NCI-H345 (cell line): ENCODE measurements at regions not wholly inside any gene's neighbourhood (a gene's known extent, or its start where the extent isn't known, plus 50 kb on each side); places are given as distances from the start of the nearest gene placed in this dataset.

ENCODE experiments used
- DNase-seq: peaks from one replicate; lab custom pipeline; 2025; lab: John Stamatoyannopoulos, UW

DNA sequence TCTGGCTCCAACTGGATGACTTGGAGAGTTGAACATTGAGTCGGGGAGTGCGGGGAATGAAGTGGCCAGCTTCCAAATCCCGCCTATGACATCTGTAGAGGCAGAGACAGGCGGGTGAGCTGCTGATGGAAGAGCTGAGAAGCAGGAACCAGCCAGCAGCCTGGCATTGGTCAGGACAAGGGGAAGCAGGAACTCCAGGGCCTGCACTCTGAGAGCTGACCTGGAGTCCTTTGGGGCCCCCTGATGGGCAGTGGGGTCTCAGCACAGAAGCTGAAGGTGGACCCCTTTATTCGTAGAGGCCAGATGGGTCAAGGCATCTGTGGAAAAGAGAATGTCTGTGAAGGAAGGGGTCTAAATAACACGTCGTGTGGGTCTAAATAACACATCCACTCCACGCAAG lies 57.0 kb downstream of the SEC61G start:
- no peak for DNase-seq

DNA sequence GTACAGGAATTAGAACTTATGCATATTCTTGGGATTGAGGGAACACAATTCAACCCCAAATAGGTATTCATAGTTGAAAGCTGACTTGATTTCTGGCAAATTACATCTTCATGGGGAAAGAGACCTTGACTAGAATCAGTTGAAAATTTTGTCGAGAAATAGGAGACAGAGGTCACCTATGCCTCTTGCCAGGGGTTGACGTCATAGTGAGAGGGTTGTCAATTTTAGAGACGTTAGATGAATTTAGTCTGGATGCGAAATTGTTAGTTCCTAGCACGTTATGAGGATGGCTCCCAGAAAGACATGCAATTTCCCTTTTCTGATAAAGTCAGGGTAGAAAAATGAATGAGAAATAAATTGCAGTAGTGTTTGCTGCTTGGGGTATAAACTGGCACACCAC lies 59.3 kb downstream of the SEC61G start:
- no peak for DNase-seq

DNA sequence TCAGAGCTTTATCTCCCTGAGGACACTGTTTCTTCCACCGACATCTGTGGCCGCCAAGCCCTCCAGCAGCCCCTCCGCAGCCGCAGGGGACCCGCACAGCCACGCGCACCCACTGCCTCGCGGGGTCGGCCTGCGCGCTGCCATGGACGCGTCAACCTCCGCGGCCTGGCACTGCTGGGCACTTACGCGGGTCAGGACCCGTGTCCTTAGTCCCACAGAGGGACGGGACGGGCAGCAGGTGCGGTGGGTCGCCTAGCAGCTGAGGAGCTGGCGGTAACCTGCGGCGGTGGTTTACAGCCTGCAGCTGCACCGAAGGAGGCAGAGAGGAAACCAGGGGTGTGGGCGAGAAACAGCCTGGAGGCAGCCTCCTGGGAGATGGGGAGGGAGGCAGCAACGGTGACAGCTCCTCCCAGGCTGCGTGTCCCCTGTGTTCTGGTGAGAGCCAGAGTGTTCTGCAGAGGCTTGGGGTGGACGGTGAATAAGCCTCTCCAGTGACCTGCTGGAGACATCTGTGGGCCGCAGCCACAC lies 61.3 kb downstream of the SEC61G start:
- DNase-seq = no peak

DNA sequence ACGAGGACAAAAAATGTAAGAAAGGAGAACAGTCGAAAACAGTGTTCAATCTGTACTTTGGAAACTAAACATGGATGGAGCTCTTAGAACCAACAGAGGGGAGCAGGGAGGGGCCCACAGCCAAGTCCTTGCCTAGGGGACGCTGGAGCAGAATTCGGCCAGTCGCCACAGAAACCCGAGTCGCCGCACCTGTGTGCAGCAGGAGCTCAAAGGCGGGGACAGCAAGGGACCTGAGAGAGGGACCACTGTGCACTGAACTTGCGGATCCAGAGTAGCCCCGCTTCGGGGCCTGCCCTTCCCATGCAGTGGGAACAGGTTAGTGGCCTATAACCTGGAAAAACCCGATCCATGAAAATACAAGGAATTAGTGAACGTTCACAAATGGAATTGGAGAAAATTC lies 68.1 kb downstream of the SEC61G start:
- DNase-seq = no peak

DNA sequence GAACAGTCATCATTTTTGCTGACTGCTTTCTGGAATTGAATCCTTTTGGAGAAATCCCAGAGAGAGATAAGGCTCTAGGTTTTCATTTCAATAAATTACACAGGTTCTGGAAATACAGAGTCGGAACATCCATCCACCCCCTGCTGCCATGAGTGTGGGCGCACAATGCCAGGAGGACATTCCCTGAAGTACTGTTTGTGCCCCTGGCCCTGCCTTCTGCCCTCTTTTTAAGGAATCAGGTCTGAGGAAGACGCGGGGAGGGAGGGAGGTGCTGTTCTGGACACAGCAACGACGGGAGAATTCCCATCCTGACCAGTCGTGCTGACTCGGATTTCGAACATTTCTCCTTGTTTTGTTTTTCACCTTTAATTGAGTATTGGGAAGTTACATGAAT lies 69.0 kb downstream of the SEC61G start:
- DNase-seq = no peak

DNA sequence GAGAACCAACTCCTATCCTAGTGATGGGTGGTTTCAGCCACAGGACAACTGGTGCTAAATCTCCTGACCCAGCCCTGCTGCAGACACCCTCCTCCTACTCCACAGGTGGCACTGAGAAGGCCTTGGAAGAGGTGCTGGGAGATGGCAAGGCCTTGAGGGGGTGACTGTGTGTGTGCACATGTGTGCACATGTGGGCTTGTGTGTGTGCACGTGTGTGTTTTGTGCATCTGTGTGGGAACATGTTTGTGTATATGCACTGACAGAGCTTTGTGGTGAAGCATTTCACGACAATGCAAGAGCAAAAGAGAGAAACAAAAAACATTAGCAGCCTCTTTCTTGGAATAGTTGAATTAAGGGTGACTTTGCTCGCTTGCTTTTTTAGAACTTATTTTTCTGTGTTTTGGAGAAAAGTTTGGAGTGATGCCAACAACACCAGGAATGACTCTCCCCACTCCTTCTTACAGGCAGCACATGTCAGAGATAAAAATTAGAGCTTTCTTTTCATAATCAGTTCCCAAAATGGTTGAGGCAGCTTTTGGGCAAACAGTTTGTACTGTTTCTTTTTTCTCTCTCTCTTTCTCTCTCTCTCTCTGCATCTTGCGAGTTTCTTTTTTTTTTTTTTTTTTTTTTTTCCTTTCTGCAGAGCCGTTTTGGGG lies 69.5 kb downstream of the SEC61G start:
- DNase-seq = no peak

DNA sequence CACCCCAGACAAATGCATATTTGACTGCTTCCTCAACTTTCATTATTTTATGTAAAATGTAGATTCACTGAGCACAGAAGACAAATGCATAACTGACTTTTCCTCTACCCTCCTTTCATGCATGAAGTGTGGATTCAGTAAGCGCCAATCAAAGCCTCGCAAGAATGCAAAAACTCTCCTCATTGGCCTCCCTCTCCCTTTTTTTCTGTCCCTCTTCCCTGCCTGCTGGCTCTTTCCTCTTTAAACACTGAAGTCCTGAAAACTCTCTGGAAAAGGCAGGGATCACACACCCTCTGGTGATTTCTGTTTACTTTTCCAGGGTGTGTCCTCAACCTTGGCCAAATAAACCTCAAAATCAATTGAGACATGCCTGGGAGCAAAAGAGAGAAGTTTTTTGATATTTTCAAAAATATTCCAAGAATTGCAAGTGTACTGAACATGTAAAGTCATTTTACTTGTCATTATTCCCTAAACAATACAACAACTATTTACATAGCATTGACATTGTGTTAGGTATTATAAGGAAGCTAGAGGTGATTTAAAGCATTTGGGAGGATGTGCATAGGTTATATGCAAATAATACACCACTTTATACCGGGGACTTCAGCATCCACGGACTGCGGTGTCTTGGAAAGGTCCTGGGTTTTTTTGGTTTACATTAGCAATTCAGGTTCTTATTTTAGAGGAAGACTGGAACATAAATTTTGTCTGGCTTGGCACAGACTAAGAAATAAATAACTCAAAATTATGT lies 71.4 kb downstream of the SEC61G start:
- DNase-seq = no peak

DNA sequence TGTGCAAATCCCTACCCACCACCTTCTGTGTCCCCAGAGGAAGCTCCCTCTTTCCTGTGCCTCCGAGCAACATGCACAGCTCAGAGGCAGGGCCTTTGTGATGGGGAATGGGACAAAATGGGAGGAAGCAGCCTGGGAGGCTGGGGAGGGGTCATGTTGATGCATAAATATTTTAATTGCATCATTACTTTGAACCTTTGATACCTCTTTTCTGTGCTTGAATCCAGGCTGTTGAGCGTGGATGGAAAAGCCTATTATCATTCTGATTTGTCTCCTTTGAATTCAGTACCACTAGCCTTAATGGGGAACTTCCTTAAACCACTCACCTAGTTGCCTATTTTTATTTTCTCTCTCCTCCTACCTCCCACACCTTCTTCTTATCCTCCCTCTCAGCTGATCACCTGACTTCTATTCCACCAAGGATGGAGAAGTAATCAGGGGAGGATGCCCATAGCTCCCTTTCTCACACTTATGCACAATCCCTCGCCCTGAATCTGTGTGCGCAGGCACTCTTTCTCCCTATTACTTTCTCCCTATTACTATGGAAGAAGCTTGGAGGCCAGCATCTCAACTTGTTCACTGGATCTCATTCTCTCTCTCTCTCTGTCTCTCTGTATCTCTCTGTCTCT lies 78.5 kb downstream of the SEC61G start:
- DNase-seq = no peak

DNA sequence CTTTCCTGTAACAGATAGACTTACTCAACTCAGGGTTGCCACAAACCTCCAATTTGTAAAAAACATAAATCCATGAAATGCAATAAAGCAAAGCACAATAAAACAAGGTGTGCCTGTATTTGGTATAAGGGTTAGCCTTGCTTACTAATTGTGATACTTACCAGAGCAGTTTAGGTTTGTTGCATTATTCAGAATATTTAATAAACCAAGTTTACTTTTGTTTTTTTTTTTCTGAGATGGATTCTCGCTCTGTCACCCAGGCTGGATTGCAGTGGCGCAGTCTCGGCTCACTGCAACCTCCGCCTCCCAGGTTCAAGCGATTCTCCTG lies 79.6 kb downstream of the SEC61G start:
- no peak for DNase-seq

DNA sequence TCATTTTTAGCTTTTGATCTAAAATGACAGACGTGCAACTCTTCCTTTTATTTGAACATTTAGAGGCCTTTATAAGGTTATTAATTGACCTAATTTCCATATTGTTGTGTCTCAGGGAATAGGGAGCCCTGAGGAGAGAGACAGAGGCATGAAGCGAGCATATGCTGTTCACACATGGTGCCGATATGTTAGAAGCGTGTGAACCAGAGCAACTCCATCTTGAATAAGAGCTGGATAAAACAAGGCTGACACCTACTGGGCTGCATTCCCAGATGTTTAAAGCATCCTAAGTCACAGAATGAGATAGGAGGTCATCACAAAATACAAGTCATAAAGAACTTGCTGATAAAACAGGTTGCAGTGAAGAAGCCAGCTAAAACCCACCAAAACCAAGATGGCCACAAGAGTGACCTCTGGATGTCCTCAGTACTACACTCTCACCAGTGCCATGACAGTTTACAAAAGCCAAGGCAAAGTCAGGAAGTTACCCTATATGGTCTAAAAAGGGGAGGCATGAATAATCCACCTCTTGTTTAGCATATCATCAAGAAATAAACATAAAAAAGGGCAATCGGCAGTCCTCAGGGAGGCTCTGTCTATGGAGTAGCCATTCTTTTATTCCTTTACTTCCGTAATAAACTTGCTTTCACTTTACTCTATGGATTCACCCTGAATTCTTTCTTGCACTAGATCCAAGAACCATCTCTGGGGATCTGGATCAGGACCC lies 80.1 kb downstream of the SEC61G start:
- no peak for DNase-seq

DNA sequence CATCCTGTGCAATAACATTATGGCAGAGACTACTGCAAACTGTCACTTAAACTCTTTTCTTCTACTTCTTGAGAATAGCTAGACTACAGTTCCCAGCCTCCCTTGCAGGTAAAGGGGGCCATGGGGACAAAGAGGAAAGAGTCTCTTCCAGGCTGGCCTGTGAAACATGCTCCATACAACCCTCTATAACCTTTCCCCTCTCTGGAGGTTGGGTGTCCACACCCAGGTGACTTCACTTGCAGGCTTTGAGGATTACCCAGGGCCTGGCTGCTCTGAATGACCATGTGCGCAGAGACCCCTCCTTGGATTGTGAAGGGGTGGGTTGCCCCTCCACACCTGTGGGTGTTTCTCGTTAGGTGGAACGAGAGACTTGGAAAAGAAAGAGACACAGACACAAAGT lies 84.1 kb downstream of the SEC61G start:
- no peak for DNase-seq

DNA sequence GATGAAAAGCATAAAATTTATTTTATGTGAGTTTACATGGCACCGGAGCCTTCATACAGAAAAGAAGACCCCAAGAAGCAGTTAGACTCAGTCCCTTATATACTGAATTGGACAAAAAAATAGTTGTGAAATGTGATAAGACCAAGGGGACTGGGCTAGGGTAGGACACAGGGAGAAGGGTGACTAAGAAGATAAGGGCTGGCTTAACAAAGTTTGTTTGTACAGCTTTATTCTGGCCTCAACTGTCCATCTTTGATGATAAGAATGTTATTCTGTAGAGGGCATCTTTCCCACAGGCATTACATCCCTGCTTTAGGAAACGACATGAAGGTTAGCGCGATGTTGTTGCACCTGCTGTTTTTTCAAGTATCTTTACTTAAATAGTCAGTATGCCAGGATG lies 86.5 kb downstream of the SEC61G start:
- DNase-seq = no peak

DNA sequence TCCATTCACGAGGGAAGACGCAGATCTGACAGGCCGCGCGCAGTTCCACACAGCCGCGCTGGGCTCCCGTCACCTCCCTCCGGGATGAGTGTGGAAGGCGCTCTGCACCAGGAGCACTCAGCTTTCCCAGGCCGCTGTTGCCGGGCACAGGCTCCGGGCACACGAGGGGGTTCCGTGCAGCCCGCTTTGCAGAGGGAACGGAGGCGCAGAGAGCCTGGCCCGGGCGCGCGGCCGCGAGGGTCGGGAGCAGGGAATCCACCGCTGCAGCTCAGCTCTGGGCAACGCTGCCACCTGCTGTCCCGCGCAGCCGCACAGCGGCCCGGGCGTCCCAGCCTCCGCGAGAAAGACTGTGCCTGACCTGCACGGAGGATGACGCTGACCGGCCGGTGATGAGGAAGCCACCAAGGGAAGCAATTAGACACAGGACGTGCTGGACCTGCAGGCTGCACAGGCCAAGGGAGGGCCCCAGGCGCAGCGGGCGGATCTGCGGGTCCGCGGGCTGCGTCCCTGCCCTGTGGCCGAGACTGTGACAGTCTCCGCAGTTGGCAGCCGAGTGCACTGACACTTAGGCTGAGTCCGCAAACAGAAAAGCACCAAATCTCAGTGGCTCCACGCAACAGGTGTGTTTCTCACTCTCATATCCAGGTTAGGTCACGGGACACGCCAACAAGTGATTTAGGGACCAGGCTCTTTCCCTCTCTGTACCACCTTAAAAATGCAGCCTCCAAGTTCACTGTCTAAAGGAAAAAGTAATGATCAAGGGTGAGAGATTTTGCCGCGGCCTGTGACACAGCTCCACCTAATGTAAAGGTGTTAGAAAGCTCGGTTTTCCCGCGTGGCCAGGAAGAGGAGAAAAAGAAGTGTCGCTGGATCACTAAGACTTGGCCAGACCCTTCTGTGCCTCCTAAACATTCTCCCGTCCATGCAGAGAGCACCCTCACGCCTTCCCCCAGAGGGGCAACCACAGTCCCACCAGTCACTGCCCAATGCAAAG lies 94.5 kb downstream of the SEC61G start:
- peak; percentile 70 for DNase-seq

DNA sequence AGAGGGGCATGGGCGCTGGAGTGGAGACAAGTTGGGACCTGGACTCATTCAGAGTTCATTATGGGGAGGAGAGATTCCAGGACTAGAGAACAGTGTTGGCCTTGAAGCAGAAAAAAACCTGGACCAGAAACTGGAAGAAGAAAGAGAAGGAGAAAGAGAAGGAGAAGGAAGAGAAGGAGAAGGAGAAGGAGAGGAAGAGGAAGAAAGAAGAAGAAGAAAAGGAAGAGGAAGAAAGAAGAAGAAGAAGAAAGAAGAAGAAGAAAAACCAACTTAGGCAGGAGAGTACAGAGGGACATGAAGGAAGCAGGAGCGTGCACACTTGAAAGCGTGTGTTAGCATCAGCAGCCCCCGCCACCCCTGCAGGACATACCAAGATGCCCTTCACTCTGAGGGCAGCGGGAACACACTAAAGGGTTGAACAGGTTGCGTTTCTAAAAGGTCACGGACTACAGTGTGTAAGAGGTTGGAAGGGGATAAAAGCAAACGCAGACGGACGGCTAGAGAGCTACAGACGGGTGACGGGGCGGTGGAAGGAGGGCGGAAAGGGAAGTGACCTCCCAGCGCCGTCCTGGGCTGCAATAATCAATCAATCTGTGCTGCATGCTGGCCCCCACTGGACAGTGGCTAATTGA lies 95.3 kb downstream of the SEC61G start:
- DNase-seq = no peak

DNA sequence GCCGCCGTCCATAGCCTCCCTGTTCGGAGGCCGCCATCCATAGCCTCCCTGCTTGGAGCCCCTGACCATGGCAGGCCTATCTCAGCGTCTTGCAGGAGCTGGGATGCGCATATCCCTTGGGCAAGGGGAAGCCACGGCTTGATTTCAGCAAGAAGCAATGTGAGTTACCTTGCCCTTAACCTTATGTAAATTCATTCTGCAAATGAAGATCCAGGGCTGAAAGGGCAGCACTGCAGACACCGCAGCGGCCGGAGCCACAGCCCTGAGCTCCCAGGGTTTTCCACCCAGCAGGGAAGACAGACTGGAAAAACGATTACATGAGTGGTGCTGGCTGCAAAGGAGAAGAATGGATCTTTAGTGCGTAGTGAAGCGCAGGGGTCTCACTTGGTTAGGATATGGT lies 95.8 kb downstream of the SEC61G start:
- DNase-seq = no peak

DNA sequence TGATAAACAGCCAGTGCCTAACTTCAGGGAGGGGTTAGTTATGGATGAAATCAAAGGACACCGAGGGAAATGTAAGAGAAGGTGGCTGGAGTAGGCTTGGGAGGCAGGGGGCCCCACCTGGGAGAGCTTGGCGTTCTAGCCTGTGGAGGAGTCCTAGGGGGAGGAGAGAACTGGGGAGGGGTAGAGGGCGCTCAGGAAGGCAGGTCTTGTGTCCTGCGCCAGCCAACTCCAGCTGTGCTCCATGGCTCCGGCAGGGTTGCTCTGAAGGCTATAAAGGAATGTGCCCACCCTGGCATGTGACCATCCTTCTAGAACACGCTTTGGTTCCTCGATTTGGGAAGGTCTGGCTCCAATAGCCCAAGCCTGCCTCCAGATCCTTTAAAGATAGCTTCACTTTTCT lies 96.3 kb downstream of the SEC61G start:
- DNase-seq = no peak

DNA sequence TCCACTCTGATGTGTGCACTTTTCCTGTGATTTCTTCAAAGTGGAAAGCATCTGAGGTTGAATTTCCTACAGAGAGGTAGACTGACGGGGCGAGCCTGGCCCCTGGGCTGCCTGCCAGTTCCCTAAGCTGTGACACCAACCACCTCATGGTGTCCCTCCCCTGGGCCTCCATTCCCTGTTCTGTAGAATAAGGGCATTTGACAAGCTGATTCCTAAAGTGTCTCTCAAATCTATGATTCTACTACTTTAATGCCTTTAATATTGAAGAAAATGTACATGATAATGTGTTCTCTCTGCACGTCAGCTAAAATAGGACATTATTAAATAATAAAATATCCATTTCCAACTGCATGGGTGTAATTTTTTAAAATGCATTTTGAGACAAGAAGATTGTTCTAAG lies 105.1 kb downstream of the SEC61G start:
- no peak for DNase-seq

DNA sequence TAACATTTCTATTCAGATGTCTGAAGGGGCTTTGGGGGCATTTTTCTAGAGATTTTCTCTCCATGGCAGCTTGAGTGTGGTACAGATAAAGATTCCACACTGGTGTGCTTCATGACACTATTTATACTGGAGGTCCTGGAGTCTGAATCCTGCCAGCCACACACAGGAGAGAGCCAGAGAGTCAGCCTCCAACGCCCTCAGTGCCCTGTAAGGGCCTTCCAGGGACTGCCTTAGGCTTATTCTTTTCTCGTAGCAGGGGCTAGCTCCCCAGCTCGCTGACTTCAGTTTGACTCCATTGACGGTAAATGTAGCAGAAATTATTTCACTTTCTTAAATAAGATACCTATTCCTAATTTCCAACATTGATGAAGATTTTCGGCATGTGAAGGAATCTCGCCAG lies 100.9 kb downstream of the VSTM2A start:
- DNase-seq = no peak

DNA sequence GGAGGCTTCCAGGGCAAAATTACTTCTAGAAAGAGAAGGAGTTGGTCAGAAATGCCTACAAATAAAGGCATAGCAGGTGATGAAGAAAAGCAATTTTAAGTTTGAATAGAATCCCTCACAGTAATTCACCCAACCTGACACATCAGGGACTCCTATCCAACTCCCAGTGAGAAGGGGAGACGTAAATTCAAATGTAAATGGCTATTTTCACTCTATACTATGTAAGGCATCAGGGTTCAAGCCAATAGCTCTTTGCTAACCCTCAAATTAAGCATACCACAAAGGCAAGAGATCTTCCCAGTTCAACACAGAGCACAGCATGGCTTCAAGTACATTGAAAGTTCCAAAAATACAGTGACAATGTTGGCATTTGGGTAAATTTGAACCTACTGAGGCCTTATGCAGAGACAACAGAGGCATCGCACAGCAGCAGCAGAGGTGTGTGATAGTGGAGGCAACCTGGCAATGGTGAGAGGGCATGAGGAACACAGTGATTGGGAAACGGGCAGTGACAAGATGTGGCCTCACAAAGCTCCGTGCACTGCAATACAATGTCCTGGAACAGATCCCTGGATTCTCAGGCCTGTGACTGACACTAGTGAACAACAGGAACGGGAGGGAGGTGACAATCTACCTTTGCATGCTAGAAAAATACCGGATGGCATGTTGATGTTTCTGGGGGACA lies 95.7 kb downstream of the VSTM2A start:
- DNase-seq = no peak

DNA sequence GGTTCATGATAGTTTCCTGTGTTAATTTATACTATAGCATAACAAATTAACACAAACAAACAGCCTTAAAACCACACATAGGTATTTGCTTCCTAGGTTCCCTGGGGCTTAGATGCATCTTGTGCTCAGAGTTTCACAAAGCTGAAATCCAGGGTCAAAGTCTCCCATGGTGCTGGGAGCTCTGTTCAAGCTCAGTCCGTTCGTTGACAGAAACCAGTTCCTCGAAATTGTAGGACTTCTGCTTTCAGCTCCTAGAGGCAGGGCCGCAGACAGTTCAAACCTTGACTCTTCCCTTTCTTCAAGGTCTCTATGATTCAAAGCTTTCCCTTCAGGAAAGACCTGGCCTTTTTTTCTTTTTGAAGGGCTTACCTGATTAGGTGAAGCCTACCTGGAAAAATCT lies 90.5 kb downstream of the VSTM2A start:
- no peak for DNase-seq
